Spinal cord (tissue), 9 donors: ENCODE measurements at regions not wholly inside any gene's neighbourhood (a gene's known extent, or its start where the extent isn't known, plus 50 kb on each side); places are given as distances from the start of the nearest gene placed in this dataset.

Source experiments
- DNase-seq, 6 donors: peaks; one replicate each; pipeline versions ENCODE4 v3.0.0 to v3.0.0-alpha.2; 2013 to 2015; ENCODE audit warnings: low spot score in 6 of 6, low read depth in 4 of 6
- H3K27ac ChIP-seq: one replicate; pipeline ENCODE4 v1.5.1; 2013; ENCODE audit warnings: low read depth, low read length, control low read depth
- H3K27me3 ChIP-seq: one replicate; pipeline ENCODE4 v1.6.1; 2013; ENCODE audit warnings: low read length; ENCODE audit not compliant: control insufficient read depth, insufficient read depth
- H3K36me3 ChIP-seq: one replicate; pipeline ENCODE4 v1.6.1; 2013; ENCODE audit warnings: low read length; ENCODE audit not compliant: control insufficient read depth, insufficient read depth
- H3K4me1 ChIP-seq: one replicate; pipeline ENCODE4 v1.6.1; 2013; ENCODE audit warnings: low read length; ENCODE audit not compliant: control insufficient read depth, insufficient read depth
- H3K4me3 ChIP-seq: one replicate; pipeline ENCODE4 v1.5.1; 2013; ENCODE audit warnings: low read depth, low read length, control low read depth
- H3K9me3 ChIP-seq: one replicate; pipeline ENCODE4 v1.6.1; 2013; ENCODE audit warnings: low read length; ENCODE audit not compliant: control insufficient read depth, insufficient read depth
- WGBS: methylation state at CpG from one replicate; pipeline ENCODE4 v1.1.5; 2013; ENCODE audit warnings: missing lambda C conversion rate; ENCODE audit not compliant: insufficient coverage; 5-methylcytosine and 5-hydroxymethylcytosine counted together
- donor health status: healthy.

DNA sequence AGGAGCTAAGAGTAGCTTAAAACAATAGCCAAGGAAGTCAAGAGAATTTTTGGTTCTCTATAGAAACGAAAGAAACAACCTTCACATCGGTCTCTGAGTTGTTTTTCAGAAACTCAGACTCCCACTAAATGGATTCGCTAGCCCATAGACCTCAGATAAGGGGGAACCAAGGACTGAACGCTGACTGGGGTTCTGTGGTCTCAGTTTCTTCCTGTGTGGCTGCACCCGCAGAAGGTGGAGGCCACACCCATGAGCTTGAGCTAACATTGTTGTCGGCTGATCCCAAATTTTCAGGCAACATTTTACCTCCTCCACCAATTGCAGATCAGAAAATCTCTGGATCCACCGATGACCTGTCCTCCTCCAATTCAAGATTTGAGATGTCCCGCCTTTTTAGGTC is 456.1 kb downstream of the AJAP1 start:
- DNase-seq: no peak
- peaks cover 2% of the 10 kb centered on the region for H3K9me3 ChIP-seq
- H3K4me1 ChIP-seq: no peaks in the 10 kb centered on the region
- no peak overlapping the region for H3K27ac ChIP-seq
- H3K27me3 ChIP-seq: no peaks in the 10 kb centered on the region
- H3K36me3 ChIP-seq: no peaks in the 10 kb centered on the region
- H3K4me3 ChIP-seq: no peak overlapping the region
- 93% methylated on average over 8 of the region's 8 CpGs for WGBS

GRCh38 chr1:5109633-5110032 is 455.2 kb downstream of the AJAP1 start:
- no peak overlapping the region for H3K4me3 ChIP-seq
- peak in 3 of 6 donors; percentile 21 to 88 (median 25) for DNase-seq
- peaks cover 2% of the 10 kb centered on the region for H3K9me3 ChIP-seq
- no peaks in the 10 kb centered on the region for H3K4me1 ChIP-seq
- H3K27ac ChIP-seq: no peak overlapping the region
- 28% methylated on average over 2 of the region's 11 CpGs for WGBS
- H3K36me3 ChIP-seq: no peaks in the 10 kb centered on the region
- H3K27me3 ChIP-seq: no peaks in the 10 kb centered on the region

DNA sequence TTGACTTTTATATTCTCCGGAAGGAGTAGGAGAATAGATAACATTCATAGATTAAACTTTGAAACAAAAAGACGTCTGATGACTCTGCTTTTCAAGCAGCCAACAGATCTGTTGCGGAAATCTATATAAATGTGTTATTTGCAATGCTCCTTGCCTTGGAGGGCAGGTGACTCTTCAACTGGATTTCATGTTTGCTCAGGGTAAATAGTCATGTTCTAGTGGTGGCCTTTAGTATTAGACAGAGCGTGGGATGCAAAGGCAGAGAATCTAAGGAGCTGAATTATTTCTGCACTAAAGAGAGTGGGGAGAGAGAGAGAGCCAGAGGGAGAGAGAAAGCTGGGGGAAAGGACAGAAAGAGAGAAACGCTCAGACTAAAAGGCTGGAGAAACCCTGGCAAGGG is 454.3 kb downstream of the AJAP1 start:
- H3K9me3 ChIP-seq: peaks cover 2% of the 10 kb centered on the region
- peak in 1 of 6 donors; percentile 43 for DNase-seq
- H3K27ac ChIP-seq: no peak overlapping the region
- 46% methylated on average over 3 of the region's 5 CpGs for WGBS
- H3K4me3 ChIP-seq: no peak overlapping the region
- H3K36me3 ChIP-seq: no peaks in the 10 kb centered on the region
- no peaks in the 10 kb centered on the region for H3K4me1 ChIP-seq
- H3K27me3 ChIP-seq: no peaks in the 10 kb centered on the region

GRCh38 chr1:5105744-5106143 is 451.3 kb downstream of the AJAP1 start:
- 83% methylated on average over 1 of the region's 2 CpGs for WGBS
- no peak overlapping the region for H3K27ac ChIP-seq
- H3K4me3 ChIP-seq: no peak overlapping the region
- DNase-seq: no peak
- peaks cover 2% of the 10 kb centered on the region for H3K9me3 ChIP-seq
- H3K36me3 ChIP-seq: no peaks in the 10 kb centered on the region
- H3K27me3 ChIP-seq: no peaks in the 10 kb centered on the region
- no peaks in the 10 kb centered on the region for H3K4me1 ChIP-seq

GRCh38 chr1:5099558-5099957 is 445.1 kb downstream of the AJAP1 start:
- WGBS: no CpG with 5 or more reads among the region's 2 CpGs
- Histone ChIP-seq H3K9me3 (no peaks in the 10 kb centered on the region), H3K27me3 (no peaks in the 10 kb centered on the region), H3K27ac (no peak overlapping the region), H3K4me3 (no peak overlapping the region), H3K4me1 (no peaks in the 10 kb centered on the region), H3K36me3 (no peaks in the 10 kb centered on the region)
- peak in 1 of 6 donors; percentile 41 for DNase-seq

GRCh38 chr1:5098981-5099385 is 444.6 kb downstream of the AJAP1 start:
- WGBS: 21% methylated on average over 4 of the region's 5 CpGs
- Histone ChIP-seq H3K36me3 (no peaks in the 10 kb centered on the region), H3K27me3 (no peaks in the 10 kb centered on the region), H3K4me1 (no peaks in the 10 kb centered on the region), H3K9me3 (no peaks in the 10 kb centered on the region), H3K4me3 (no peak overlapping the region), H3K27ac (no peak overlapping the region)
- peak in 3 of 6 donors; percentile 14 to 65 (median 53) for DNase-seq

DNA sequence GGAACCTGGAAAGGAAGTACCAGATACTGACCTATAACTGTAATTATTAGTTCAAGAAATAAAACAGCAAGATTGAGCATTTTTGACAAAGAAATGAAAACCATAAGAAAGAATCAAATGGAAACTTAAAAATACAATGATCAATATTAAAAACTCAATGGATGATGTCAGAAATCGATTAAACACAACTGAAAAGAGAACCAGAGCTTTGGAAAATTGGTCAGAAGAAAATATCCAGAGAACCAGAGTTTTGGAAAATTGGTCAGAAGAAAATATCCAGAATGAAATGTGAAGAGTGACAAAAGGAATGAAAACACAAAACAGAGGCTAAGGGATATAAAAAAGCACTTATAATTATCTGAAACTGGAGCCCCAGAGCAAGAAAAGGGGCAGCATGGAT is 438.6 kb downstream of the AJAP1 start:
- no peak for DNase-seq
- no peak overlapping the region for H3K4me3 ChIP-seq
- no peaks in the 10 kb centered on the region for H3K36me3 ChIP-seq
- WGBS: no CpG with 5 or more reads among the region's 1 CpG
- H3K27me3 ChIP-seq: no peaks in the 10 kb centered on the region
- peaks cover 6% of the 10 kb centered on the region for H3K9me3 ChIP-seq
- H3K4me1 ChIP-seq: no peaks in the 10 kb centered on the region
- H3K27ac ChIP-seq: no peak overlapping the region

GRCh38 chr1:5084676-5085075 is 430.3 kb downstream of the AJAP1 start:
- DNase-seq: peak in 1 of 6 donors; percentile 89
- Histone ChIP-seq H3K27ac (no peak overlapping the region), H3K27me3 (no peaks in the 10 kb centered on the region), H3K9me3 (no peaks in the 10 kb centered on the region), H3K36me3 (no peaks in the 10 kb centered on the region), H3K4me1 (no peaks in the 10 kb centered on the region), H3K4me3 (no peak overlapping the region)
- 75% methylated on average over 4 of the region's 4 CpGs for WGBS

GRCh38 chr1:5067246-5067645 is 412.8 kb downstream of the AJAP1 start:
- Histone ChIP-seq H3K27ac (no peak overlapping the region), H3K27me3 (no peaks in the 10 kb centered on the region), H3K36me3 (no peaks in the 10 kb centered on the region), H3K9me3 (no peaks in the 10 kb centered on the region), H3K4me3 (no peak overlapping the region), H3K4me1 (no peaks in the 10 kb centered on the region)
- 50% methylated on average over 1 of the region's 1 CpG for WGBS
- DNase-seq: no peak

- H3K9me3 ChIP-seq: peaks cover 3% of the 10 kb centered on the region
- H3K4me1 ChIP-seq: no peaks in the 10 kb centered on the region
- H3K27ac ChIP-seq: no peak overlapping the region
- no peak for DNase-seq
- no peaks in the 10 kb centered on the region for H3K36me3 ChIP-seq
- 39% methylated on average over 3 of the region's 3 CpGs for WGBS
- no peak overlapping the region for H3K4me3 ChIP-seq
- H3K27me3 ChIP-seq: no peaks in the 10 kb centered on the region
These were observed 399.3 kb downstream of the AJAP1 start for GRCh38 chr1:5053744-5054143.
